ENCODE measurements at regions not wholly inside any gene's neighbourhood (a gene's known extent, or its start where the extent isn't known, plus 50 kb on each side); places are given as distances from the start of the nearest gene placed in this dataset.

DNA sequence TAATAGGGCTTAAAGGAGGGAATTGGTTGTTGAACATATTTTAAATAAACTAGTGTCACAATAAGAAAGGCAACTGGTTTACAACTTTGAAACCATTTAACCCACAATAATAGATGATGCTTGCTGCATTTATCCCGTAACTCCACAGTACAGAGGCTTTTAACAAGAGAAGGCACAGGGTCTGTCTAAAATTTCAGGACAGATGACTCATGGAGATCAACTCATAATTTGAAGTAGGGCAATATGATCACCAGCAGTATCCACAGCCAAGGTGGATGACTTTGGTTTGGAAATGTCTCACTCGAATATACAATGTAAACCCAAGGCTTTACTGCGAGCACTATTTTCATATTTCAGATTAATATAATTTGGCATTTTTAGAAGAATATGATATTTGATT, 340.2 kb downstream of the LRIG3 start:
- no peak overlapping the region for H3K4me3 ChIP-seq (ENCODE audit: low read depth, low read length)
- TF ChIP-seq, protein P1, sequence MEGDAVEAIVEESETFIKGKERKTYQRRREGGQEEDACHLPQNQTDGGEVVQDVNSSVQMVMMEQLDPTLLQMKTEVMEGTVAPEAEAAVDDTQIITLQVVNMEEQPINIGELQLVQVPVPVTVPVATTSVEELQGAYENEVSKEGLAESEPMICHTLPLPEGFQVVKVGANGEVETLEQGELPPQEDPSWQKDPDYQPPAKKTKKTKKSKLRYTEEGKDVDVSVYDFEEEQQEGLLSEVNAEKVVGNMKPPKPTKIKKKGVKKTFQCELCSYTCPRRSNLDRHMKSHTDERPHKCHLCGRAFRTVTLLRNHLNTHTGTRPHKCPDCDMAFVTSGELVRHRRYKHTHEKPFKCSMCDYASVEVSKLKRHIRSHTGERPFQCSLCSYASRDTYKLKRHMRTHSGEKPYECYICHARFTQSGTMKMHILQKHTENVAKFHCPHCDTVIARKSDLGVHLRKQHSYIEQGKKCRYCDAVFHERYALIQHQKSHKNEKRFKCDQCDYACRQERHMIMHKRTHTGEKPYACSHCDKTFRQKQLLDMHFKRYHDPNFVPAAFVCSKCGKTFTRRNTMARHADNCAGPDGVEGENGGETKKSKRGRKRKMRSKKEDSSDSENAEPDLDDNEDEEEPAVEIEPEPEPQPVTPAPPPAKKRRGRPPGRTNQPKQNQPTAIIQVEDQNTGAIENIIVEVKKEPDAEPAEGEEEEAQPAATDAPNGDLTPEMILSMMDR (IDR thresholded peaks at IDR 0.05; ENCODE audit: control insufficient read depth, extremely low read depth, insufficient read depth): no peak
- no peak for DNase-seq (ENCODE audit: low read depth)

- DNase-seq (ENCODE audit: low read depth): no peak
- H3K4me3 ChIP-seq (ENCODE audit: low read depth, low read length): no peak overlapping the region
- TF ChIP-seq, protein P1 (IDR thresholded peaks at IDR 0.05; ENCODE audit: control insufficient read depth, extremely low read depth, insufficient read depth): no peak
Observed at GRCh38 chr12:58583529-58583928, 336.8 kb downstream of the LRIG3 start.

DNA sequence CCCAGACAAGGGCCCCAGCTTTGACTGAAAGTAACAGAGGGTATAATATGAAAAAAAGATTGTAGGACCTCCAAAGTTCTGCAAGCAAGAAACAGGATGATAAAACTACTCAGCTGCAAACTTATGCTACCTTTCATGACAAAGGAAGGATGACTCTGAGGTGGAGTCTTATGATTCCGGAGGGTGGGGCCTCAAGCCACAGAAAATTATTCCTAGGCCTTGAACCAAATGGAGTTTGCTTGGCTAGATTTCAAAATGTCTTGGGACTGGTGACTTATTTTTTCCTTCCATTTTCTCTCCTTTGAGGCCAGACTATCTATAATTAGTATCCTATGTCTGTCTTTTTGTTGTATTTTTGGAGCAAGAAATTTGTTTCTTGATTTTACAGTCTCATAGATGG, 336.4 kb downstream of the LRIG3 start:
- TF ChIP-seq, protein P1 (IDR thresholded peaks at IDR 0.05; ENCODE audit: control insufficient read depth, extremely low read depth, insufficient read depth): no peak
- no peak overlapping the region for H3K4me3 ChIP-seq (ENCODE audit: low read depth, low read length)
- DNase-seq (ENCODE audit: low read depth): no peak

DNA sequence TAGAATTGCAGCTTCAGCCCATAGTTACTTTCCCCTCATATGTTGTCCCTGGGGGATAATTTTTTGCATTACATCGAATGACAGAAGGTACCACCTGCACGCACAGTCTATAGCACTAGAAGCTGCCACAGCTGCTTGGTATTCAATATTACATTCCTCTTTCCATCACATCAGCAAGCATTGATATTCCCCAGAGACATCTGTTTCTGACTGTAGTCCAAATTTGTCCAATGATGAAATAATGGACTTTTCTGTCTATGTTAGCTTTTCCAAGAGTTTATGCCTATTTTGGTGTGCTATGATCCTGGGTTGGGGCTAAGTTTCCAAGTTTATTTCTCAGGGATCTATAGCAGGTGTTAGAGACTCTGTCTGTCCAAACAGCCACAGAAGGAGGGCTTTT, 335.4 kb downstream of the LRIG3 start:
- TF ChIP-seq, protein P1 (IDR thresholded peaks at IDR 0.05; ENCODE audit: control insufficient read depth, extremely low read depth, insufficient read depth): no peak
- DNase-seq (ENCODE audit: low read depth): no peak
- H3K4me3 ChIP-seq (ENCODE audit: low read depth, low read length): no peak overlapping the region

DNA sequence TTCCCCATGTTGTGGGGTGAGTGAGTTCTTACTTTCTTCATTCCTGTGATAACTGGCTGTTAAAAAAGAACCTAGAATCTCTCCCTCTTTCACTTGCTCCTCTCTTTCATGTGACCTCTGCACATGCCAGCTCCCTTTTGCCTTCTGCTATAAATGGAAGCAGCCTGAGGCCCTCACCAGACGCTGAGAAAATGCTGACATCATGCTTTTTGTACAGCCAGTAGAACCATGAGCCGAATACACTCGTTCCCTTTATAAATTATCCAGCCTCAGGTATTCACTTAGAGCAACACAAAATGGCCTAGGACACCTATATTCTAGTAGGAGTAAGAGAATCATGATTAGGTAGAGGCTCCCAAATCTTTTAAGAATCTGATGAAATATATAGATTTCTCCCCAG, 333.5 kb downstream of the LRIG3 start:
- DNase-seq (ENCODE audit: low read depth): no peak
- TF ChIP-seq, protein P1 (IDR thresholded peaks at IDR 0.05; ENCODE audit: control insufficient read depth, extremely low read depth, insufficient read depth): no peak
- H3K4me3 ChIP-seq (ENCODE audit: low read depth, low read length): no peak overlapping the region

DNA sequence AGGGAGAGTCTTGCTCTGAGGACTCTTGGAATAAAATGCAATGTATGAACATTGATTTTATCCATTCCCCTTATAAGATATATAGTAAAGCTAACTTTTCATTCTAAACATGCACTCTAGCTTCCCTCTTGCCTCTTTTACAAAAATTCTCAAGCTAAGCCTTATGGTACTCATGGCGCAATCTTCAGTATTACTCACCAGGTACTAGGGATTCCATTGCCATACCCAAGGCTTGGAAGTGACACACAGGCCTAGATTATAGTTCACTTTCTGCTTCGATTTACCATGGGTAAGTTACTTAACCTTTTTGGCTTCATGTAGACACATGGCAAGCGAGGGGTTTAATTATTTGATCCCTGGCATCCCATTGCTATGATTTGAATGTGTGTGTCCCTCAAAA, 331.5 kb downstream of the LRIG3 start:
- no peak overlapping the region for H3K4me3 ChIP-seq (ENCODE audit: low read depth, low read length)
- TF ChIP-seq, protein P1 (IDR thresholded peaks at IDR 0.05; ENCODE audit: control insufficient read depth, extremely low read depth, insufficient read depth): no peak
- DNase-seq (ENCODE audit: low read depth): no peak

GRCh38 chr12:58592475-58593207, 327.7 kb downstream of the LRIG3 start:
- TF ChIP-seq, protein P1 (IDR thresholded peaks at IDR 0.05; ENCODE audit: control insufficient read depth, extremely low read depth, insufficient read depth): no peak
- no peak overlapping the region for H3K4me3 ChIP-seq (ENCODE audit: low read depth, low read length)
- no peak for DNase-seq (ENCODE audit: low read depth)
